ENCODE measurements at regions not wholly inside any gene's neighbourhood (a gene's known extent, or its start where the extent isn't known, plus 50 kb on each side); places are given as distances from the start of the nearest gene placed in this dataset.

DNA sequence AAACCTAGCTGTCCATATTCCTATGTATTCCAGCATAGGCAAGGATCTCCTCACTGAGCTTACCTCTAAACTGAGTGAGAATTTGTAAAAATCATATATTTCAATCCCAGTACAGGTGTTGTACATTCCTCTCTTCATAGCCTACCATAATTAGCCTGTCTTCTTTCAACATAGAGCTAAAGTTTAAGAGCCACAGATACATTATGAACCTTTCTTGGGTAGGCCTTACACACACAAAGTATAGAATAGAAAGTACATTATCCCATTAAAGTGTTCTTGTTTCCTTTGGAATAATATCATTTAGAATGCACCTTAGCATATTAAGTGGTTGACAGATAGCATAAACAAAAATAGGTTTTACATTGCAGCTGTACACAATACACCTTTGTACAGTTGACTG lies 282.1 kb upstream of the TMEM161B start:
- TF ChIP-seq, protein P1, sequence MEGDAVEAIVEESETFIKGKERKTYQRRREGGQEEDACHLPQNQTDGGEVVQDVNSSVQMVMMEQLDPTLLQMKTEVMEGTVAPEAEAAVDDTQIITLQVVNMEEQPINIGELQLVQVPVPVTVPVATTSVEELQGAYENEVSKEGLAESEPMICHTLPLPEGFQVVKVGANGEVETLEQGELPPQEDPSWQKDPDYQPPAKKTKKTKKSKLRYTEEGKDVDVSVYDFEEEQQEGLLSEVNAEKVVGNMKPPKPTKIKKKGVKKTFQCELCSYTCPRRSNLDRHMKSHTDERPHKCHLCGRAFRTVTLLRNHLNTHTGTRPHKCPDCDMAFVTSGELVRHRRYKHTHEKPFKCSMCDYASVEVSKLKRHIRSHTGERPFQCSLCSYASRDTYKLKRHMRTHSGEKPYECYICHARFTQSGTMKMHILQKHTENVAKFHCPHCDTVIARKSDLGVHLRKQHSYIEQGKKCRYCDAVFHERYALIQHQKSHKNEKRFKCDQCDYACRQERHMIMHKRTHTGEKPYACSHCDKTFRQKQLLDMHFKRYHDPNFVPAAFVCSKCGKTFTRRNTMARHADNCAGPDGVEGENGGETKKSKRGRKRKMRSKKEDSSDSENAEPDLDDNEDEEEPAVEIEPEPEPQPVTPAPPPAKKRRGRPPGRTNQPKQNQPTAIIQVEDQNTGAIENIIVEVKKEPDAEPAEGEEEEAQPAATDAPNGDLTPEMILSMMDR (IDR thresholded peaks at IDR 0.05; ENCODE audit: low read depth, low read length, missing input control): no peak
- TF ChIP-seq MAX (IDR thresholded peaks at IDR 0.05) (no peak), ATF3 (IDR thresholded peaks at IDR 0.05) (no peak), RAD21 (IDR thresholded peaks at IDR 0.05) (no peak), JUND (IDR thresholded peaks at IDR 0.05) (no peak), TAF1 (conservative IDR thresholded peaks at IDR 0.05) (no peak), ZBTB33 (IDR thresholded peaks at IDR 0.05) (no peak), SP1 (IDR thresholded peaks at IDR 0.05) (no peak), EGR1 (IDR thresholded peaks at IDR 0.05; ENCODE audit: low read depth in 2 of 2) (no peak), NR2F2 (IDR thresholded peaks at IDR 0.05) (no peak), HNF4G (IDR thresholded peaks at IDR 0.05) (no peak)
- TF ChIP-seq, protein P2, sequence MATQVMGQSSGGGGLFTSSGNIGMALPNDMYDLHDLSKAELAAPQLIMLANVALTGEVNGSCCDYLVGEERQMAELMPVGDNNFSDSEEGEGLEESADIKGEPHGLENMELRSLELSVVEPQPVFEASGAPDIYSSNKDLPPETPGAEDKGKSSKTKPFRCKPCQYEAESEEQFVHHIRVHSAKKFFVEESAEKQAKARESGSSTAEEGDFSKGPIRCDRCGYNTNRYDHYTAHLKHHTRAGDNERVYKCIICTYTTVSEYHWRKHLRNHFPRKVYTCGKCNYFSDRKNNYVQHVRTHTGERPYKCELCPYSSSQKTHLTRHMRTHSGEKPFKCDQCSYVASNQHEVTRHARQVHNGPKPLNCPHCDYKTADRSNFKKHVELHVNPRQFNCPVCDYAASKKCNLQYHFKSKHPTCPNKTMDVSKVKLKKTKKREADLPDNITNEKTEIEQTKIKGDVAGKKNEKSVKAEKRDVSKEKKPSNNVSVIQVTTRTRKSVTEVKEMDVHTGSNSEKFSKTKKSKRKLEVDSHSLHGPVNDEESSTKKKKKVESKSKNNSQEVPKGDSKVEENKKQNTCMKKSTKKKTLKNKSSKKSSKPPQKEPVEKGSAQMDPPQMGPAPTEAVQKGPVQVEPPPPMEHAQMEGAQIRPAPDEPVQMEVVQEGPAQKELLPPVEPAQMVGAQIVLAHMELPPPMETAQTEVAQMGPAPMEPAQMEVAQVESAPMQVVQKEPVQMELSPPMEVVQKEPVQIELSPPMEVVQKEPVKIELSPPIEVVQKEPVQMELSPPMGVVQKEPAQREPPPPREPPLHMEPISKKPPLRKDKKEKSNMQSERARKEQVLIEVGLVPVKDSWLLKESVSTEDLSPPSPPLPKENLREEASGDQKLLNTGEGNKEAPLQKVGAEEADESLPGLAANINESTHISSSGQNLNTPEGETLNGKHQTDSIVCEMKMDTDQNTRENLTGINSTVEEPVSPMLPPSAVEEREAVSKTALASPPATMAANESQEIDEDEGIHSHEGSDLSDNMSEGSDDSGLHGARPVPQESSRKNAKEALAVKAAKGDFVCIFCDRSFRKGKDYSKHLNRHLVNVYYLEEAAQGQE (IDR thresholded peaks at IDR 0.05): no peak
